A549 (cell line): ENCODE measurements at regions not wholly inside any gene's neighbourhood (a gene's known extent, or its start where the extent isn't known, plus 50 kb on each side); places are given as distances from the start of the nearest gene placed in this dataset.

Experiments
- CTCF ChIP-seq: fragments of >200 bp; sonication (Bioruptor Twin); formaldehyde crosslinking; IDR thresholded peaks from 3 replicates; pipeline ENCODE4 v1.5.1; 2016
- EP300 ChIP-seq, 2 experiments: fragments of >200 bp; sonication (Bioruptor Twin); formaldehyde crosslinking; IDR thresholded peaks; 2 replicates in 1 of 2; 3 replicates in 1 of 2; pipeline ENCODE4 v1.6.1; 2016 to 2017
- JUNB ChIP-seq: fragments of >200 bp; sonication (Bioruptor Twin); formaldehyde crosslinking; IDR thresholded peaks from 2 replicates; pipeline ENCODE4 v1.6.1; 2016
- POLR2A ChIP-seq: IDR thresholded peaks from 2 replicates; pipeline ENCODE4 v1.6.1; 2012; ENCODE audit warnings: mild to moderate bottlenecking, low read length
- SMC3 ChIP-seq: fragments of >200 bp; sonication (Bioruptor Twin); formaldehyde crosslinking; IDR thresholded peaks from 3 replicates; pipeline ENCODE4 v1.6.1; 2018; ENCODE audit warnings: inconsistent platforms

GRCh38 chr12:131543040-131543439 is 167.8 kb upstream of the SFSWAP start:
- TF ChIP-seq POLR2A (no peak; the same call in 1 of the 2 replicates), SMC3 (no peak), EP300 (IDR thresholded peaks at IDR 0.05) (no peak), CTCF (no peak), JUNB (no peak)
